ENCODE measurements at regions not wholly inside any gene's neighbourhood (a gene's known extent, or its start where the extent isn't known, plus 50 kb on each side); places are given as distances from the start of the nearest gene placed in this dataset.

GRCh38 chr2:219876931-219877330, 249.5 kb downstream of the SLC4A3 start:
- WGBS (ENCODE audit: insufficient coverage, low coverage, missing lambda C conversion rate), result 3% methylated on average over 4 of the region's 4 CpGs
- no peak overlapping the region for H3K27ac ChIP-seq (ENCODE audit: extremely low read depth, low read depth, low read length)
- no peaks in the 10 kb centered on the region for H3K36me3 ChIP-seq (ENCODE audit: control insufficient read depth, insufficient read depth, low read length)
- no peak for TF ChIP-seq SP1 (CRISPR knock-in tag; IDR thresholded peaks at IDR 0.05)
- TF ChIP-seq ZNF740 (CRISPR knock-in tag; IDR thresholded peaks at IDR 0.05), result no peak
- TF ChIP-seq ZNF740 (tag; IDR thresholded peaks at IDR 0.05), result peak in 1 of 2 experiments; percentile 50; a peak in 1 of 4 replicates
- TF ChIP-seq HOXB6 (CRISPR knock-in tag; IDR thresholded peaks at IDR 0.05; ENCODE audit: borderline replicate concordance), result no peak
- TF ChIP-seq EP400 (IDR thresholded peaks at IDR 0.05), result no peak
- no peaks in the 10 kb centered on the region for H3K27me3 ChIP-seq (ENCODE audit: control insufficient read depth in 2 of 2, insufficient read depth in 2 of 2, low read length in 2 of 2)
- ChIA-PET POLR2A (no interaction called here), CTCF (ENCODE audit: low intra/inter-chr PET ratio) (no interaction called here)
- no peaks in the 10 kb centered on the region for H3K9me3 ChIP-seq (replicated peaks; ENCODE audit: control insufficient read depth, insufficient read depth, low read depth, low read length)
- H3K9me1 ChIP-seq (ENCODE audit: control insufficient read depth, insufficient read depth, low read length), result no peaks in the 10 kb centered on the region
- no peak for DNase-seq (ENCODE audit: extremely low read depth in 1 of 4, low spot score in 3 of 4)
- in situ Hi-C loops (cut with MboI) (no loop called here), intact Hi-C loops (cut with micrococcal nuclease) (no loop called here)
- no peak overlapping the region for H3K4me3 ChIP-seq
- no peak for FAIRE-seq
- no TSS peak for BruUV-seq (replicated peaks)
- no peak overlapping the region for H2AFZ ChIP-seq (ENCODE audit: low read depth, low read length)
- H3K79me2 ChIP-seq (ENCODE audit: control insufficient read depth, insufficient read depth, low read length), result no peaks in the 10 kb centered on the region
- H3K4me2 ChIP-seq (ENCODE audit: insufficient read depth, low read length), result no peak overlapping the region
- H3K4me1 ChIP-seq (replicated peaks in 1 of 2; ENCODE audit: control insufficient read depth in 2 of 2, insufficient read depth in 2 of 2, low read length in 2 of 2), result no peaks in the 10 kb centered on the region
- no peak for ATAC-seq
- no peaks in the 10 kb centered on the region for H4K20me1 ChIP-seq (replicated peaks; ENCODE audit: control insufficient read depth, insufficient read depth, low read length)
- no peak overlapping the region for H3K9ac ChIP-seq (ENCODE audit: insufficient read depth in 1 of 2, low read depth in 2 of 2, low read length in 2 of 2)

- Histone ChIP-seq H3K9ac (ENCODE audit: insufficient read depth in 1 of 2, low read depth in 2 of 2, low read length in 2 of 2) (no peak overlapping the region), H2AFZ (ENCODE audit: low read depth, low read length) (no peak overlapping the region), H3K79me2 (ENCODE audit: control insufficient read depth, insufficient read depth, low read length) (no peaks in the 10 kb centered on the region), H3K9me3 (replicated peaks; ENCODE audit: control insufficient read depth, insufficient read depth, low read depth, low read length) (no peaks in the 10 kb centered on the region), H3K4me3 (no peak overlapping the region), H3K36me3 (ENCODE audit: control insufficient read depth, insufficient read depth, low read length) (no peaks in the 10 kb centered on the region), H4K20me1 (replicated peaks; ENCODE audit: control insufficient read depth, insufficient read depth, low read length) (no peaks in the 10 kb centered on the region), H3K4me2 (ENCODE audit: insufficient read depth, low read length) (no peak overlapping the region), H3K9me1 (ENCODE audit: control insufficient read depth, insufficient read depth, low read length) (no peaks in the 10 kb centered on the region), H3K27me3 (ENCODE audit: control insufficient read depth in 2 of 2, insufficient read depth in 2 of 2, low read length in 2 of 2) (no peaks in the 10 kb centered on the region), H3K27ac (ENCODE audit: extremely low read depth, low read depth, low read length) (no peak overlapping the region), H3K4me1 (replicated peaks in 1 of 2; ENCODE audit: control insufficient read depth in 2 of 2, insufficient read depth in 2 of 2, low read length in 2 of 2) (no peaks in the 10 kb centered on the region)
- FAIRE-seq (no peak), DNase-seq (ENCODE audit: extremely low read depth in 1 of 4, low spot score in 3 of 4) (no peak), ATAC-seq (no peak)
- intact Hi-C loops (cut with micrococcal nuclease) (no loop called here), in situ Hi-C loops (cut with MboI) (no loop called here)
- POLR2A ChIA-PET, result interaction anchor here (0.6 kb wide), 1 partner anchor 579 kb away, joined by 3 read pairs; no protein-coding TSS in a partner anchor
- no TSS peak for BruUV-seq (replicated peaks)
- WGBS (ENCODE audit: insufficient coverage, low coverage, missing lambda C conversion rate), result 0% methylated on average over 4 of the region's 5 CpGs
- CTCF ChIA-PET (ENCODE audit: low intra/inter-chr PET ratio), result no interaction called here
- no peak for TF ChIP-seq SOX6 (IDR thresholded peaks at IDR 0.05)
- no peak for TF ChIP-seq CEBPB (tag; IDR thresholded peaks at IDR 0.05)
- no peak for TF ChIP-seq CREM (IDR thresholded peaks at IDR 0.05; ENCODE audit: low read depth)
- no peak for TF ChIP-seq THRAP3 (IDR thresholded peaks at IDR 0.05; ENCODE audit: borderline replicate concordance)
- no peak for TF ChIP-seq GABPA (tag; conservative IDR thresholded peaks at IDR 0.05; ENCODE audit: low read depth)
- TF ChIP-seq MTF1 (CRISPR knock-in tag; IDR thresholded peaks at IDR 0.05; ENCODE audit: borderline replicate concordance), result no peak
- TF ChIP-seq CHAMP1 (IDR thresholded peaks at IDR 0.05), result no peak
- no peak for TF ChIP-seq FOXJ3 (CRISPR knock-in tag; IDR thresholded peaks at IDR 0.05)
- TF ChIP-seq ATF2 (CRISPR knock-in tag; IDR thresholded peaks at IDR 0.05), result no peak
These were observed 250.3 kb downstream of the SLC4A3 start for GRCh38 chr2:219877728-219878127.

Data from K562 (cell line).